ENCODE measurements at regions not wholly inside any gene's neighbourhood (a gene's known extent, or its start where the extent isn't known, plus 50 kb on each side); places are given as distances from the start of the nearest gene placed in this dataset.

GRCh38 chrX:26915064-26915463 lies 548.1 kb downstream of the PPP4R3C start:
- TF ChIP-seq POLR2A (IDR thresholded peaks at IDR 0.05) = no peak
- TF ChIP-seq CTCF (IDR thresholded peaks at IDR 0.05) = no peak

All from lower leg skin (tissue), 3 donors.